ENCODE measurements at regions not wholly inside any gene's neighbourhood (a gene's known extent, or its start where the extent isn't known, plus 50 kb on each side); places are given as distances from the start of the nearest gene placed in this dataset.

- Histone ChIP-seq H3K27ac (no peak overlapping the region), H3K4me1 (peaks cover 0 to 4% of the 10 kb centered on the region in 2 donors), H3K9me3 (peaks cover 0 to 9% of the 10 kb centered on the region in 2 donors), H3K36me3 (no peaks in the 10 kb centered on the region), H3K27me3 (no peaks in the 10 kb centered on the region), H3K4me3 (no peak overlapping the region)
- TF ChIP-seq CTCF (IDR thresholded peaks at IDR 0.05), result no peak
- no peak for TF ChIP-seq POLR2AphosphoS5 (IDR thresholded peaks at IDR 0.05)
- no peak for TF ChIP-seq POLR2A (IDR thresholded peaks at IDR 0.05)
- intact Hi-C loops (cut with DNase I; ENCODE audit: low total_unique reads), result no loop called here
- no peak for DNase-seq (ENCODE audit: low spot score in 2 of 2)
Observed at GRCh38 chr1:168474322-168474721, 69.5 kb downstream of the XCL2 start.

GRCh38 chr1:168473126-168473525, 70.7 kb downstream of the XCL2 start:
- intact Hi-C loops (cut with DNase I; ENCODE audit: low total_unique reads), result no loop called here
- TF ChIP-seq POLR2AphosphoS5 (IDR thresholded peaks at IDR 0.05) (no peak), POLR2A (IDR thresholded peaks at IDR 0.05) (no peak), CTCF (IDR thresholded peaks at IDR 0.05) (no peak)
- Histone ChIP-seq H3K9me3 (peaks cover 0 to 9% of the 10 kb centered on the region in 2 donors), H3K27ac (no peak overlapping the region), H3K4me1 (peaks cover 0 to 4% of the 10 kb centered on the region in 2 donors), H3K4me3 (no peak overlapping the region), H3K36me3 (no peaks in the 10 kb centered on the region), H3K27me3 (no peaks in the 10 kb centered on the region)
- DNase-seq (ENCODE audit: low spot score in 2 of 2), result no peak

GRCh38 chr1:168472223-168472622, 71.6 kb downstream of the XCL2 start:
- H3K27ac ChIP-seq, result no peak overlapping the region
- peaks cover 0 to 7% of the 10 kb centered on the region in 2 donors for H3K4me1 ChIP-seq
- TF ChIP-seq POLR2AphosphoS5 (IDR thresholded peaks at IDR 0.05) (peak in 1 of 3 donors; percentile 28), CTCF (IDR thresholded peaks at IDR 0.05) (no peak)
- no peaks in the 10 kb centered on the region for H3K36me3 ChIP-seq
- H3K9me3 ChIP-seq, result peaks cover 0 to 9% of the 10 kb centered on the region in 2 donors
- no peak for DNase-seq (ENCODE audit: low spot score in 2 of 2)
- H3K4me3 ChIP-seq, result no peak overlapping the region
- H3K27me3 ChIP-seq, result no peaks in the 10 kb centered on the region
- intact Hi-C loops (cut with DNase I; ENCODE audit: low total_unique reads), result no loop called here

DNA sequence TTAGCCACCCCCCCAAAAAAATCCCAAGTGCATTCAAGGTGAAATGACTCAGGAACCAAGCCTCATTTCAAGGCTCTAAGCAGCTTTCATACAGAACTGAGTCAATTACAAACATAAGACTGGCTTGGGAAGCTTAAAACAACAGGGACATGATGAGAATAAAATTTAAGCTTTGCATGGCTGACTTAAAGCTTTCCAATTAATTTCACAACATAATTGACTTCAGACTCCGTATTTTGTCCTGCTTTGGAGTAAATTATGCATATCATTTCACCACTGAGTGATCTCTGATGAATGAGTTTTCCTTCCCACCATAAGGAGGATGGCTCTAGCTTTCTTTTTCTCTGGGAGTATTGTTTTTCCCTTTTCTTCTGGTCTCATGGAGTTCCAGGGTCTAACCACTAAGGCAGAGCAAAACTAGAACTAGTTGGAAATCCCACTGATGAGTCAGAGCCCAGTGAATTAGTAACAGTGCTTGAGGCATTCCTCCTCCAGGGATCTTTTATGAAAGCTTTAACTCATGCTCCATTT, 72.8 kb downstream of the XCL2 start:
- Histone ChIP-seq H3K9me3 (peaks cover 0 to 9% of the 10 kb centered on the region in 2 donors), H3K27ac (peak overlapping the region; percentile 18 to 66), H3K4me1 (peaks cover 0 to 4% of the 10 kb centered on the region in 2 donors), H3K4me3 (no peak overlapping the region), H3K27me3 (no peaks in the 10 kb centered on the region), H3K36me3 (no peaks in the 10 kb centered on the region)
- intact Hi-C loops (cut with DNase I; ENCODE audit: low total_unique reads), result no loop called here
- no peak for DNase-seq (ENCODE audit: low spot score in 2 of 2)
- TF ChIP-seq POLR2AphosphoS5 (IDR thresholded peaks at IDR 0.05) (no peak), POLR2A (IDR thresholded peaks at IDR 0.05) (no peak), CTCF (IDR thresholded peaks at IDR 0.05) (no peak)

DNA sequence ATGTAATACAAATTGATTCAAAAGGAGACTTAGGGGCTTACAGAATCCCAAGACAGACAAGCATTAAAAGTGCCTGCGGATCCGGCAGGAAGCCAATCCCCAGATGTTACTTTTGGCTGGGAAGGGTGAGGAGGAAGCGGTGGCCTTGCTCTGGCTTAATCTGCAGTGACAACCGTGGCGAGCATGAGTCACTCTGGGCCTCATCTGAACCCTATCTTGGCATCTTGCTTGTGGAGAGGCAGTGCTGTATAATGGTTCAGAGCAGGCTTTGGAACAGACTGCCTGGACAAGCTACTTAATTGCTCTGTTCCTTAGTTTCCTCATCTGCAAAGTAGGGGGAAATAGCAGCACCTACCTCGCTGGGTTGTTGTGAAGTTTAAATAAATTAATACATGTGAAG, 74.1 kb downstream of the XCL2 start:
- Histone ChIP-seq H3K4me3 (no peak overlapping the region), H3K4me1 (peaks cover 0 to 4% of the 10 kb centered on the region in 2 donors), H3K9me3 (peaks cover 0 to 9% of the 10 kb centered on the region in 2 donors), H3K36me3 (no peaks in the 10 kb centered on the region), H3K27me3 (no peaks in the 10 kb centered on the region), H3K27ac (peak overlapping the region; percentile 25 to 45)
- intact Hi-C loops (cut with DNase I; ENCODE audit: low total_unique reads), result no loop called here
- TF ChIP-seq POLR2A (IDR thresholded peaks at IDR 0.05) (no peak), POLR2AphosphoS5 (IDR thresholded peaks at IDR 0.05) (peak in 2 of 3 donors; percentile 54 to 89)
- DNase-seq (ENCODE audit: low spot score in 2 of 2), result peak; percentile 18 to 60
